Stimulated activated CD4-positive, alpha-beta T cell treated with anti-CD3 and anti-CD28 coated beads, Interleukin-1b, Interleukin-23, amount 100 ng/mL, for 48 hours (primary cell): ENCODE measurements at regions not wholly inside any gene's neighbourhood (a gene's known extent, or its start where the extent isn't known, plus 50 kb on each side); places are given as distances from the start of the nearest gene placed in this dataset.

Experiments
- DNase-seq: peaks from one replicate; pipeline ENCODE4 v3.0.0-alpha.2; 2020

GRCh38 chr13:32914686-32915085 lies 101.5 kb upstream of the KL start:
- DNase-seq = no peak

- DNase-seq = peak; percentile 19
Measured at GRCh38 chr13:32917504-32917903, 98.7 kb upstream of the KL start.

- no peak for DNase-seq
Measured at GRCh38 chr13:32923725-32924124, 92.5 kb upstream of the KL start.

DNA sequence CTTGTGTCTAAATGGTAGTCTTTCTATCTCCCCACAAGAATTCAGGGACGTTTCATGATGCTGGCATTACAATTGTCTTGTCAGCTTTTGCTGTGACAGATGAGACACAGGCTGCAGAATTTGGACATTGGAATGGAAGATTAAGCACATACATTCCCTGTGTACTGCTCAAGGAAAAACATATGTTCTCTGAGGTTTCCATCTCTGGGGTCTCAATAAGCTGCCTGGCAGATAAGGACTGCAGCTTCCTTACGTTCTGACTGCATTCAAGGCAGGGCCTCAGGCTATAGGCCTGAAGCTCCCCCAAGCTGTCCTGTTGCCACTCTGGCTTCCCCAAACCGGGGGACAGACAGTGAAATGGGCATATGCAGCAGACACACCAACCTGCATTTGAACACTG lies 91.3 kb upstream of the KL start:
- DNase-seq = no peak

DNA sequence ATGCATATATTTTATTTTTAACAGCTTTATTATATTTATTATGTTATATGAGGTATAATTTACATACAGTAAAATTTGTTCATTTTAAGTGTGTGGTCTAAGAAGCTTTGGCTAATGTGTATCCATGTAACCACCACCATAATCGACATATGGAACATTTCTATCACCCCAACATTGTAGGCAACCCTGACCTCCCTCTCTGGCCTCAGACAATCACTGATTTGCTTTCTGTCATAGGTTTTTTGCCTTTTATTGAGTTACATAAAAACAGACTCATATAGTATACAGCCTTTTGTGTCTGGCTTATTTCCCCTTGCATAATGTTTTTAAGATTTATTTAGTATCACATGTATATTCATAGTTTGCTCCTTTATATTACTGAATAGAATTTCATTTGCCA lies 90.7 kb upstream of the KL start:
- DNase-seq = no peak

DNA sequence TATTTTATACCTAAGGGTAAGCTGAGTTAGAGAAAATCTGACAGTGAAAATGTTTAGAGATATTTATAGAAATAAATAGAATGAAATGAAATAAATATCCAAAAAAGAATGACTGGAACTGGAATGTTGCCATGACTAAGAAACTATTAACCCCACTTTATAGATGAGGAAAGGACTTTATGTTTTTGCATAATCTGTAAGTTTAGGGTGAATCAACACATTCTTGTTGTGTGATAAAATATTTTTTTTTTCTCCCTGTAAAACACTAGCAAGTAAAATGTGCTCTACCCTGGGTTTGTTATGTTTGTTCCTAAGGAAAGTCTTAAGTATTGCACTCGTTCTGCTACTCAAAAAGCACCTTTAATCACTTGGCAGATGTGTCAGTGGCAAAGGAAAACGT lies 83.8 kb upstream of the KL start:
- DNase-seq = no peak

DNA sequence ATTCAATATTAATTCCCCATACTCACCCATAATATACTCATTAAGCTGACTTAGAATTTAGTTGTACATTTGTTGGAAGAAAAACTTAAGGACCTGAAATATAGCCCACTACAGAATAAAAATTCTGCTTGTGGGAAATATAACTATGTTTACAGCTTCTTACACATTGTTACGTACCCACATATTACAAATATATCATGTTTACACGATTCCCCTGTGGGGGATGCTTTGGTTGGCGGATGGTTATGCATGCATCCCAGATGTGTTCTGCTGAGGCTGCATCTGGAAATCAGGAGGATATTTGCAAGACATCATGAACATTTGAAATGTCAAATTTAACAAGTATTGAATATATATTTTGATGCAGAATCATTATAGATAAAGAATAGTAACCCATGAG lies 79.5 kb upstream of the KL start:
- DNase-seq = no peak

- DNase-seq = no peak
Measured at GRCh38 chr13:32938314-32938713, 77.9 kb upstream of the KL start.

DNA sequence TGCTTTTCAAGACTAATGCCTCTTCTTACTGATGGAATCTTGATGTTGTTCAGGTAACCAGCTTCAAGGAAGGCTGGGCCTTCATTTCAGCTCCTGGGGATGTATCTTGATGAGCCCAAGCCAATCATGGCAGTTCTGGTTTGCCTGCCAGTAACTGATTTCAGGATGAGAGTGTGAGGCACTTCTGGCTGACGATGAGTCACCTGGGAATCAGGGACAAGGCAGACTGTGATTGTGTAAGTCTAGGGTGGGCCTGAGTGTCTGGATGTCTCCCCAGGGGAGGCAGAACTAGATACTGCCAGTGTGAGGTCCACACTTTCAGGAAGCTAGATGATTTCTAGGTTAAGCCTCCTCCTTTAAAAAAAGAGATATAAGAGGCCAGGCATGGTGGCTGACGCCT lies 77.3 kb upstream of the KL start:
- DNase-seq = no peak

GRCh38 chr13:32940601-32941000 lies 75.6 kb upstream of the KL start:
- no peak for DNase-seq

DNA sequence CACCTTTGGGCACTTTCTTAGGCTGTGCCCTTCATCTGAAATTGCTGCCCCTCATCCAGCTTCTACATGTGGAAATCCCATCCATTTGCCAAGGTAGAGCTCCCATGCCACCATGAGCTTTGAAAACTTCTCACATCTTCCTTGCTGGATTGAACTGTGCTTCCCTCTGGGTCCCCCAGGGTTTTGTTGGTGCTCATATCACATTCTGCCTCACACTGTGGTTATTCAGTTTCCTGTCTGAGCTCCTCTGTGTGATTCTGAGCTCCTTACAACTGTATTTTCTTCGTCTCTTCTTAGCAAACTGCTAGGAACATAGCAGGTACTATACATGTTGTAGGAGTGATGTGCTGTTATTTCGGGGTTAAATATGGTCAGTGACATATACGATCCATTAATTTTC lies 74.9 kb upstream of the KL start:
- DNase-seq = no peak

DNA sequence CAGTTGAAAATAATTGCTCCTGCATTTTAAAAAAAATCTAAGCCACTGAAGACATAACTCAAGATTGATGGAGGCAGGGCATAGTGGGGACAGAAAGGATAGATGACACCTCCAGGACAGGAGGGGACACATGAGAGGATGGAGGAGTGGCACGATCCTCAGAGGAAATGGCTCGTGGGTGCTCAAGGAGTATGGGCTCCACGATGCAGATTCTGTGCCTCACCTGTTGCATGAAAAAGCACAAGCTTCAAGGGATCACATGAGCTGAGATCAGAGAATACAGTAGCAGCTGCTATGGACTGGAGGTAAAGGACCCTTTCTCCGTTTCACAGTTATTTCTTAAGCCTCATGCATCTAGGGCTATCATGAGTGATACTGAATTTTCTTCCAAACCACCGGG lies 69.7 kb upstream of the KL start:
- DNase-seq = no peak

GRCh38 chr13:32947411-32948276 lies 68.6 kb upstream of the KL start:
- DNase-seq = no peak

- DNase-seq = no peak
Measured at GRCh38 chr13:32949820-32950219, 66.4 kb upstream of the KL start.

DNA sequence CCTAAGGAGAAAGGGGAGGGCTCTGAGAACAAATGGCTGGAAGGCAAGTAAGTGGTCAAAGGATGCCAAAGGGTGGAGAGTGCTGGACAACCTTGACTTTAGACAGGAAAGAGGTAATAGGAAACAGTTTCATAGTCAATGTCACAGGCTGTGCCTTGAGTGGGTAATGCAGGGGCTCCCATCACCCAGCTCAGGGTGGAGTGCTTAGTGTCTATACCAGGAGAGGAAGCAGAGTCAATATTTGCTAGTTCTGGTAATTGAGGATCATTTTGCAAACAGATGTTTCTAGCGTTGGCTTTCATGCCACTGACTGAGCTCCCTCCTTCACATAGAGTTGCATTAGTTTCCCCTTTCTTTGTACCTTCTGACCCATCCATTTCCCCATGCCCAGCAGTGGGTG lies 64.6 kb upstream of the KL start:
- no peak for DNase-seq

GRCh38 chr13:32955881-32956594 lies 60.2 kb upstream of the KL start:
- DNase-seq = no peak

DNA sequence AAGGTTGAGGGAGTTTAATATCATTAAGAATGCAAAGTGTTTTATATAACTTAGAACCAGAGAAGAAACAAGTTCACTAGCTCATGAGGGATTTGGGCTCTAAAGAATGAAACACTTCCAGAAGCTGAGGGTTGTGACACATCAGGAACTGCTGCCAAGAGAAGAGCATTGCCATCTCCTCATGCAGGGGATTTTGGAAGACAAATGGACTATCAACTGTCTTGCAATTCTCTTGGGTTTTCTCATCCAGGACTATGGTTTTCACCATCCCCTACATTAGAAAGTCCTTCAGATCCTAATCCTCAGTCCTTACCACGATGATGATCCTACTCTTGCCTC lies 59.7 kb upstream of the KL start:
- no peak for DNase-seq

GRCh38 chr13:32960626-32961025 lies 55.6 kb upstream of the KL start:
- DNase-seq = no peak

GRCh38 chr13:32961724-32962123 lies 54.5 kb upstream of the KL start:
- DNase-seq = no peak

- DNase-seq = no peak
Measured at GRCh38 chr13:32962342-32962741, 53.9 kb upstream of the KL start.

DNA sequence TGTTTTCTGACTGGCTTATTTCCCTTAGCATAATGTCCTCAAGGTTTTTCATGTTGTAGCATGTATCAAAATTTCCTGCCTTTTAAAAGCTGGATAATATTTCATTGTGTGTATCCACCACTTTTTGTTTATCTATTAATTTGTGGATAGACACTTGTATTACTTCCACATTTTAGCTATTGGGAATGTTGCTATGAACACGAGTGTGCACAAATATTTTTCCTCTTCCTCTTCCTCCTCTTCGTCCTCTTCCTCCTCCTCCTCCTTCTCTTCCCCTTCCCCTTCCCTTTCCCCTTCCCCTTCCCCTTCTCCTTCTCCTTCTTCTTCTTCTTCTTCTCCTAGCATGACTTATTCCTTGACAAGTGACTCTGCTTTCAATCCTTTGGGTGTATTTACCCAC lies 51.2 kb upstream of the KL start:
- no peak for DNase-seq
